Esophagus squamous epithelium (tissue), 4 donors: ENCODE measurements at regions not wholly inside any gene's neighbourhood (a gene's known extent, or its start where the extent isn't known, plus 50 kb on each side); places are given as distances from the start of the nearest gene placed in this dataset.

ENCODE experiments used
- CTCF ChIP-seq, 6 experiments: fragments of 450-650 bp in 4 of 6; fragments of 200-600 bp in 2 of 6; sonication (generic) in 2 of 6; IDR thresholded peaks; one replicate each; pipeline ENCODE4 v1.5.1; 2016 to 2019; ENCODE audit warnings: antibody characterized with exemption in 6 of 6, mild to moderate bottlenecking in 4 of 6, moderate library complexity in 4 of 6
- POLR2A ChIP-seq, 4 donors: fragments of 450-650 bp; IDR thresholded peaks; one replicate each; pipeline ENCODE4 v1.6.1; 2017; ENCODE audit warnings: antibody characterized with exemption in 4 of 4, mild to moderate bottlenecking in 4 of 4, moderate library complexity in 3 of 4

- TF ChIP-seq CTCF (IDR thresholded peaks at IDR 0.05) = no peak
- TF ChIP-seq POLR2A (IDR thresholded peaks at IDR 0.05) = no peak
These were observed 388.4 kb downstream of the RAB28 start for GRCh38 chr4:13095722-13096121.
